PFSK-1 (cell line): ENCODE measurements at regions not wholly inside any gene's neighbourhood (a gene's known extent, or its start where the extent isn't known, plus 50 kb on each side); places are given as distances from the start of the nearest gene placed in this dataset.

Experiments
- FOXP2 ChIP-seq: optimal IDR thresholded peaks from 2 replicates; pipeline ENCODE3; 2011; ENCODE audit warnings: borderline replicate concordance, control low read depth, inconsistent platforms; ENCODE audit not compliant: insufficient read depth; ENCODE audit errors: extremely low read length, extremely low read depth
- POLR2AphosphoS5 ChIP-seq: IDR thresholded peaks from 2 replicates; pipeline ENCODE4 v1.6.1; 2012; ENCODE audit warnings: low read depth, mild to moderate bottlenecking, control low read depth, low read length, moderate library complexity
- SIN3A ChIP-seq: IDR thresholded peaks from 2 replicates; pipeline ENCODE4 v1.6.1; 2012; ENCODE audit warnings: mild to moderate bottlenecking, low read length, moderate library complexity, borderline replicate concordance; ENCODE audit not compliant: insufficient read depth
- TAF1 ChIP-seq: IDR thresholded peaks from 2 replicates; pipeline ENCODE4 v1.6.1; 2012; ENCODE audit warnings: low read length, control low read depth, borderline replicate concordance; ENCODE audit not compliant: insufficient read depth
- TF ChIP-seq, protein P1 (sequence below), 2 experiments: IDR thresholded peaks; 2 replicates each; pipeline versions ENCODE4 v1.6.1 to v1.8.0; 2011 to 2012; ENCODE audit warnings: low read depth in 2 of 2, low read length in 2 of 2, control low read depth in 1 of 2, inconsistent platforms in 1 of 2, mild to moderate bottlenecking in 1 of 2, moderate library complexity in 1 of 2; ENCODE audit not compliant: insufficient read depth in 1 of 2

DNA sequence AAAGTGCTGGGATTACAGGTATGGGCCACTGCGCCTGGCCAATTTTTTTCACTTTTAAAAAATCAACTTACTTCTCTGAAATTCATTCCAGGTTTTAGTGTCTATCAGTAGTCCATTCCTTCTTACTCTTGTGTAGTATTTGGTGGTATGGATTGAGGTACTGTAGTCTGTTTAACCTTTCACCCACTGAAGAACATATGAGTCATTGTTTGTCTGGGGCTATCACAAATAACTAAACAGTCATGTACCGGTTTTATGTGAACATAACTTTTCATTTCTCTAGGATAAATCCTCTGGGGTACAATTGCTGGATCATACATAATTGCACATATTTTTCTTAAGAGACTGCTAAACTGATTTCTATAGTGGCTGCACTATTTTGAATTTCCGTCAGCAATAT, 1188.0 kb upstream of the CDH9 start:
- TF ChIP-seq POLR2AphosphoS5: no peak
- TF ChIP-seq SIN3A: no peak
- TF ChIP-seq FOXP2: no peak
- no peak for TF ChIP-seq TAF1
- TF ChIP-seq, protein P1, sequence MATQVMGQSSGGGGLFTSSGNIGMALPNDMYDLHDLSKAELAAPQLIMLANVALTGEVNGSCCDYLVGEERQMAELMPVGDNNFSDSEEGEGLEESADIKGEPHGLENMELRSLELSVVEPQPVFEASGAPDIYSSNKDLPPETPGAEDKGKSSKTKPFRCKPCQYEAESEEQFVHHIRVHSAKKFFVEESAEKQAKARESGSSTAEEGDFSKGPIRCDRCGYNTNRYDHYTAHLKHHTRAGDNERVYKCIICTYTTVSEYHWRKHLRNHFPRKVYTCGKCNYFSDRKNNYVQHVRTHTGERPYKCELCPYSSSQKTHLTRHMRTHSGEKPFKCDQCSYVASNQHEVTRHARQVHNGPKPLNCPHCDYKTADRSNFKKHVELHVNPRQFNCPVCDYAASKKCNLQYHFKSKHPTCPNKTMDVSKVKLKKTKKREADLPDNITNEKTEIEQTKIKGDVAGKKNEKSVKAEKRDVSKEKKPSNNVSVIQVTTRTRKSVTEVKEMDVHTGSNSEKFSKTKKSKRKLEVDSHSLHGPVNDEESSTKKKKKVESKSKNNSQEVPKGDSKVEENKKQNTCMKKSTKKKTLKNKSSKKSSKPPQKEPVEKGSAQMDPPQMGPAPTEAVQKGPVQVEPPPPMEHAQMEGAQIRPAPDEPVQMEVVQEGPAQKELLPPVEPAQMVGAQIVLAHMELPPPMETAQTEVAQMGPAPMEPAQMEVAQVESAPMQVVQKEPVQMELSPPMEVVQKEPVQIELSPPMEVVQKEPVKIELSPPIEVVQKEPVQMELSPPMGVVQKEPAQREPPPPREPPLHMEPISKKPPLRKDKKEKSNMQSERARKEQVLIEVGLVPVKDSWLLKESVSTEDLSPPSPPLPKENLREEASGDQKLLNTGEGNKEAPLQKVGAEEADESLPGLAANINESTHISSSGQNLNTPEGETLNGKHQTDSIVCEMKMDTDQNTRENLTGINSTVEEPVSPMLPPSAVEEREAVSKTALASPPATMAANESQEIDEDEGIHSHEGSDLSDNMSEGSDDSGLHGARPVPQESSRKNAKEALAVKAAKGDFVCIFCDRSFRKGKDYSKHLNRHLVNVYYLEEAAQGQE (IDR thresholded peaks at IDR 0.05; ENCODE audit: insufficient read depth in 1 of 2, low read depth in 2 of 2, low read length in 2 of 2): no peak

DNA sequence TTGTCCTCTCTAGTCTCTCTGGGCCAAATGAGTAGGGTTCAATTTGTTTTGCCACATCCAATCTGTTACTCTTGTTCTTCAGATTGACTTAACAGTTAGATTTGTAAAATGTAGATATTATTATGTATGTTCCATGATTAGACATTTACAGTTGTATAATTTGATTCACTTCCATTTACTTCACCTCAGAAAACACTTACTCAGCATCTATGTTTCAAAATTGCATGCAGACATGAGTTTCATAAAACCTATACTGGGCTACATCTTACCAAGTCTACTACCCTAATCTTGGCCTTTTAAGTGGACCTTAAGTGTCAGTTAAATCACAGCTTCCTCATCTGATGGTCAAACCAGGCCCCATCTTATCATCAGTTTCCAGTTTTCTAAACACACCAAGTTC, 1181.2 kb upstream of the CDH9 start:
- TF ChIP-seq FOXP2 (no peak), TAF1 (no peak), SIN3A (no peak), POLR2AphosphoS5 (no peak)
- TF ChIP-seq, protein P1 (IDR thresholded peaks at IDR 0.05; ENCODE audit: insufficient read depth in 1 of 2, low read depth in 2 of 2, low read length in 2 of 2): no peak

DNA sequence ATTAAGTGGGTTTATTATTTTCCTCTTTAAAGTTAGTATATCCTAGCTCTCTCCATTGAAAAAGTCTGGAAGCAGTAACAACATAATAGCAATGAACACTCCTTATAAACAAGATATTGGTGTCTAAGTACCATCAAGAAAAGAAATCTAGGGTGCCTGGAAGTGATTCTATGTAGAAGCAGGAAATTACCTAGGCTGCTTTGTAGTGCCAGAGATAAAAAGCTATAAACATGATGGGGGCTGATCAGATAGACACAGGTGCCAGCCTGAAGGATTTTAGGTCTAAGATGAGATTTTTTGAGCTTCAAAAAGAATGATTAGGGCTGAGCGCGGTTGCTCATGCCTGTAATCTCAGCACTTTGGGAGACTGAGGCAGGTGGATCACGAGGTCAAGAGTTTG, 1179.3 kb upstream of the CDH9 start:
- TF ChIP-seq TAF1 (no peak), POLR2AphosphoS5 (no peak), SIN3A (no peak), FOXP2 (no peak)
- TF ChIP-seq, protein P1 (IDR thresholded peaks at IDR 0.05; ENCODE audit: insufficient read depth in 1 of 2, low read depth in 2 of 2, low read length in 2 of 2): no peak

DNA sequence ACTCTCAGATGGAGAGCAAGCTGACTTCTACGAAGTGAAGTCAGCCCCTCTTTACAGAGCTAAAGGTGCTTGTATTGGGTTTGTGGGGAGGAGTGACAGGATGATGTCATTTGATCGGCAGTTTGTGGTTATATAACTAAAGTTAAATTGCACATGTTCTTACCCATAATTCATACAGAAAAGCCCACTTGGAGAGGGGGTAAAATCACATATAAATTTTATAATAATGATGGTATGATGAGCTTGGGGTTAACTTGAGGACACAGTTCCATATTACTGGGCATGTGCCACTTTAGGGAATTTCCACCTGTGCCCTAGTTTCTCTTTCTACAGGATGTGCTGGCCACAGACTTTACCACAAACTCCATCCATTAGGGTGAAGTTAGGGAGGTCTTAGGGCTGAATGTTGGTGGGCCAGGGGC, 1178.6 kb upstream of the CDH9 start:
- TF ChIP-seq SIN3A: no peak
- no peak for TF ChIP-seq TAF1
- no peak for TF ChIP-seq FOXP2
- TF ChIP-seq POLR2AphosphoS5: no peak
- TF ChIP-seq, protein P1 (IDR thresholded peaks at IDR 0.05; ENCODE audit: insufficient read depth in 1 of 2, low read depth in 2 of 2, low read length in 2 of 2): no peak

DNA sequence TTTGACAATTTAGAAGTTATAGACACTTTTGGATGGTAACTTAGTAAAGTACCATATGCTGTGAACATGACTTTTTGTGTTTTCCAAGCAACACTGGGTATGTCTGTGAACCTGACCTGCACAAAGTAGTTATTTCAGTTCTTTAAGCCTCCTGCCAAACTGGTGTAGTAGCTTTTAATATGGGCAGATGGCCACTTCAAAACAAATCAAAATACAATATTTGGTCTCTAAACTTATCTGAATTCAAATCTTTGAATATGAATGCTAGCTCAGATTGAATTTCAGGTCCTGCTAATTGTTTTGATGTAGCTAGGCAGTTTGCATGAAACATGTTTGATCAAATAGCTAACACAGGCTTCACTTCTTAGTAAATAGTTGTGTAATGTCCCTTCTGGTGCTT, 1176.7 kb upstream of the CDH9 start:
- TF ChIP-seq, protein P1 (IDR thresholded peaks at IDR 0.05; ENCODE audit: insufficient read depth in 1 of 2, low read depth in 2 of 2, low read length in 2 of 2): no peak
- no peak for TF ChIP-seq FOXP2
- no peak for TF ChIP-seq TAF1
- TF ChIP-seq SIN3A: no peak
- TF ChIP-seq POLR2AphosphoS5: no peak
